Tibial nerve (tissue), 4 donors: ENCODE measurements at regions not wholly inside any gene's neighbourhood (a gene's known extent, or its start where the extent isn't known, plus 50 kb on each side); places are given as distances from the start of the nearest gene placed in this dataset.

ENCODE experiments used
- DNase-seq, 2 donors: peaks; one replicate each; pipeline ENCODE4 v3.0.0-alpha.2; 2019; ENCODE audit warnings: low spot score in 2 of 2
- H3K27ac ChIP-seq, 4 donors: fragments of 200-600 bp; sonication (generic) in 3 of 4; one replicate each; pipeline ENCODE4 v1.5.1; 2017 to 2019; ENCODE audit warnings: mild to moderate bottlenecking in 1 of 4
- H3K27me3 ChIP-seq, 2 donors: fragments of 200-600 bp; sonication (generic) in 1 of 2; one replicate each; pipeline versions ENCODE4 v1.5.1 to v1.6.0; 2017 to 2019
- H3K36me3 ChIP-seq, 3 donors: fragments of 200-600 bp; sonication (generic); one replicate each; pipeline ENCODE4 v1.5.1; 2018 to 2019
- H3K4me1 ChIP-seq, 4 donors: fragments of 200-600 bp; sonication (generic) in 3 of 4; one replicate each; pipeline ENCODE4 v1.5.1; 2017 to 2019
- H3K4me3 ChIP-seq, 4 donors: fragments of 200-600 bp; sonication (generic) in 3 of 4; one replicate each; pipeline ENCODE4 v1.5.1; 2017 to 2019; ENCODE audit warnings: mild to moderate bottlenecking in 1 of 4, moderate library complexity in 1 of 4
- H3K9me3 ChIP-seq, 4 donors: fragments of 200-600 bp; sonication (generic) in 3 of 4; one replicate each; pipeline ENCODE4 v1.5.1; 2017 to 2019
- EP300 ChIP-seq, 2 donors: sonication (generic); formaldehyde crosslinking; IDR thresholded peaks; one replicate each; pipeline ENCODE4 v1.6.1; 2017; ENCODE audit warnings: antibody characterized with exemption in 2 of 2, mild to moderate bottlenecking in 1 of 2
- POLR2A ChIP-seq, 2 donors: fragments of 450-650 bp; IDR thresholded peaks; one replicate each; pipeline ENCODE4 v1.6.1; 2017; ENCODE audit warnings: antibody characterized with exemption in 2 of 2, mild to moderate bottlenecking in 2 of 2, moderate library complexity in 2 of 2
- WGBS, 2 donors: methylation state at CpG; one replicate each; pipeline ENCODE4 v1.1.5; 2018; 5-methylcytosine and 5-hydroxymethylcytosine counted together
- TF ChIP-seq, protein P1 (sequence below), 5 experiments: fragments of 200-600 bp in 3 of 5; fragments of 450-650 bp in 2 of 5; sonication (generic) in 3 of 5; IDR thresholded peaks; one replicate each; pipeline ENCODE4 v1.5.1; 2016 to 2019; ENCODE audit warnings: antibody characterized with exemption in 5 of 5, mild to moderate bottlenecking in 3 of 5, moderate library complexity in 2 of 5

- no peaks in the 10 kb centered on the region for H3K9me3 ChIP-seq
- TF ChIP-seq EP300 (IDR thresholded peaks at IDR 0.05), result no peak
- TF ChIP-seq, protein P1, sequence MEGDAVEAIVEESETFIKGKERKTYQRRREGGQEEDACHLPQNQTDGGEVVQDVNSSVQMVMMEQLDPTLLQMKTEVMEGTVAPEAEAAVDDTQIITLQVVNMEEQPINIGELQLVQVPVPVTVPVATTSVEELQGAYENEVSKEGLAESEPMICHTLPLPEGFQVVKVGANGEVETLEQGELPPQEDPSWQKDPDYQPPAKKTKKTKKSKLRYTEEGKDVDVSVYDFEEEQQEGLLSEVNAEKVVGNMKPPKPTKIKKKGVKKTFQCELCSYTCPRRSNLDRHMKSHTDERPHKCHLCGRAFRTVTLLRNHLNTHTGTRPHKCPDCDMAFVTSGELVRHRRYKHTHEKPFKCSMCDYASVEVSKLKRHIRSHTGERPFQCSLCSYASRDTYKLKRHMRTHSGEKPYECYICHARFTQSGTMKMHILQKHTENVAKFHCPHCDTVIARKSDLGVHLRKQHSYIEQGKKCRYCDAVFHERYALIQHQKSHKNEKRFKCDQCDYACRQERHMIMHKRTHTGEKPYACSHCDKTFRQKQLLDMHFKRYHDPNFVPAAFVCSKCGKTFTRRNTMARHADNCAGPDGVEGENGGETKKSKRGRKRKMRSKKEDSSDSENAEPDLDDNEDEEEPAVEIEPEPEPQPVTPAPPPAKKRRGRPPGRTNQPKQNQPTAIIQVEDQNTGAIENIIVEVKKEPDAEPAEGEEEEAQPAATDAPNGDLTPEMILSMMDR (IDR thresholded peaks at IDR 0.05), result no peak
- TF ChIP-seq POLR2A (IDR thresholded peaks at IDR 0.05), result no peak
- H3K27ac ChIP-seq, result no peak overlapping the region
- H3K4me3 ChIP-seq, result no peak overlapping the region
- no peaks in the 10 kb centered on the region for H3K36me3 ChIP-seq
- WGBS, 2 donors, result 74 to 80% methylated on average over 2 of the region's 2 CpGs
- H3K27me3 ChIP-seq, result no peaks in the 10 kb centered on the region
- no peaks in the 10 kb centered on the region for H3K4me1 ChIP-seq
- DNase-seq, result no peak
Measured at GRCh38 chr1:199305053-199305452, 666.2 kb downstream of the PTPRC start.

DNA sequence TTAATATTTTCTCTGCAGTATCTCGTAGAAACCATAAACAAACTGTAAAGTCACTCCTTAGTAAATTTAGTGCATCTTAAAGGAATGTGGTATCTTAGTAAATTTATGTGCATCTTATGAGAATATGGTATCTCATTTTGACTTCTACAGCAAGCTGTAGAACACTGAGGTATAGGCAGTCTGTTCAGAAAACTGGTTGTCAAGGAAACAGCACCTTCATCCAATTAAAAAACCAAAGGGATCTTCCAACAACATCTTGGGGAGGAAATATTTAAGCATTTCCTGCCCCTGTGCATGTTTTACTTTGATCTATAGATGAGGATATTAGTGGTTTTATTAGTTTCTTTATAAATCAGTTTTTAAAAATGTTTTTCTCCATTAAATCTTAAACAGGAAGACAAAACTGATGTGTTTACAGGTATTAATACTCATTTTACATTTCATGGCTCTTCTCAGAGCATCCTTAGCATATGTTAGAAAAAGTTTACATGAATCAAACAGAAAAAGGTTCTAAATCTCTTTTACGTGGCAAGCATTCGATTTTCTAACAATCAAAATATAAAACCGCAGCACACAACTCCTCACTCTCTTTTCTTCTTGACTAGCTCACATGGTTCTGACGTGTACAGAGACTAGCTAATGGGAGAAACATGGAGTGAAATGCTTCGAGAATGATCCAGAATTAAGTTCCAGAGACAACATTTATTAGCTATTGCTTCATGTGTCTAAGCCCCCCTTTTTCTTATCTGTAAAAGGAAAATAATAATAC is 668.8 kb downstream of the PTPRC start:
- 88 to 93% methylated on average over 6 of the region's 6 CpGs for WGBS, 2 donors
- no peak for DNase-seq
- H3K36me3 ChIP-seq, result no peaks in the 10 kb centered on the region
- H3K4me3 ChIP-seq, result no peak overlapping the region
- no peaks in the 10 kb centered on the region for H3K9me3 ChIP-seq
- TF ChIP-seq POLR2A (IDR thresholded peaks at IDR 0.05) (no peak), EP300 (IDR thresholded peaks at IDR 0.05) (no peak)
- H3K27me3 ChIP-seq, result no peaks in the 10 kb centered on the region
- no peaks in the 10 kb centered on the region for H3K4me1 ChIP-seq
- H3K27ac ChIP-seq, result no peak overlapping the region

- TF ChIP-seq EP300 (IDR thresholded peaks at IDR 0.05) (no peak), POLR2A (IDR thresholded peaks at IDR 0.05) (no peak)
- TF ChIP-seq, protein P1 (IDR thresholded peaks at IDR 0.05), result no peak
- no peak overlapping the region for H3K4me3 ChIP-seq
- H3K9me3 ChIP-seq, result no peaks in the 10 kb centered on the region
- H3K4me1 ChIP-seq, result no peaks in the 10 kb centered on the region
- H3K27ac ChIP-seq, result no peak overlapping the region
- WGBS, 2 donors, result 90 to 96% methylated on average over 5 of the region's 5 CpGs
- no peaks in the 10 kb centered on the region for H3K36me3 ChIP-seq
- H3K27me3 ChIP-seq, result no peaks in the 10 kb centered on the region
- DNase-seq, result no peak
Measured at GRCh38 chr1:199308349-199308846, 669.6 kb downstream of the PTPRC start.

- Histone ChIP-seq H3K27ac (no peak overlapping the region), H3K9me3 (no peaks in the 10 kb centered on the region), H3K27me3 (no peaks in the 10 kb centered on the region), H3K4me1 (no peaks in the 10 kb centered on the region), H3K4me3 (no peak overlapping the region), H3K36me3 (no peaks in the 10 kb centered on the region)
- DNase-seq, result no peak
- TF ChIP-seq EP300 (IDR thresholded peaks at IDR 0.05), result no peak
- TF ChIP-seq, protein P1 (IDR thresholded peaks at IDR 0.05), result no peak
- TF ChIP-seq POLR2A (IDR thresholded peaks at IDR 0.05), result no peak
- 83 to 90% methylated on average over 2 of the region's 2 CpGs for WGBS, 2 donors
Measured at GRCh38 chr1:199310708-199311107, 671.9 kb downstream of the PTPRC start.

DNA sequence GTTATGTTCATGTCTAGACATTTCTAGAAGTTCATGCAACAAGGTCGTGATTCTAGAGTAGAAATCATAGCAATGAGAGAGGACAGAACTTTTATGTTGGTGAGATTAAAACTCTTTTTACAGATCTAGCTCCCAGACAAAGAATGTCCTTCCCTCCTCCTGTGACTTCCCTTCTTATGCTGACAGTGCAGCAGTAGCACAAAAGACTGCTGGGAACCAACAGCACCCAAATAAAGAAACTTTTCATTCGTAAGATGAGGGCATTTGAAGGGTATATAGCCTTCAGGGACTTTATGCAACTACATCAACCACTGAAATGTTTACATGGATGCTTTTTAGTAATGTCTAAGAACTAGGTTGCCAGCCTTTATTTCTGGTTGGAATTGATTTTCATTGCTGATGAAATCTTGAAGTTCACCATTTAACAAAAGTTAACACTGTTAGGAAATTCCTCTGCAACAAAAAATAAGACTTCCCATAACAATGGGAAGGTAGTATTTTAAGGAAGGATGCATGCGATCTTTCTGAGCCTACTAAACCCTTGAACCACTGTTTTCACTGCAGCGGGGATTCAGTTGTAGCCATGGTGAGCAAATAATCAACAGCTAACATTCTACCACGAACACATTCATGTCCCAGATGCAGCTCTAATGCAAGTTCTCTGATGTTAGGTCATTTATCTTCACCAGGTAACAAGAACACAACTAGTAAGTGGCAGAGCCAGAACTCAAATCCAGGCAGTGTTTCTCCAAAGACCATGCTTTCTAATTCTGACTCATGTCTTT is 672.8 kb downstream of the PTPRC start:
- WGBS, 2 donors, result 61 to 70% methylated on average over 5 of the region's 5 CpGs
- Histone ChIP-seq H3K27ac (no peak overlapping the region), H3K27me3 (no peaks in the 10 kb centered on the region), H3K4me3 (no peak overlapping the region), H3K36me3 (no peaks in the 10 kb centered on the region), H3K4me1 (no peaks in the 10 kb centered on the region), H3K9me3 (no peaks in the 10 kb centered on the region)
- TF ChIP-seq EP300 (IDR thresholded peaks at IDR 0.05) (no peak), POLR2A (IDR thresholded peaks at IDR 0.05) (no peak)
- TF ChIP-seq, protein P1 (IDR thresholded peaks at IDR 0.05), result no peak
- no peak for DNase-seq
